AG08395 (cell line): ENCODE measurements at regions not wholly inside any gene's neighbourhood (a gene's known extent, or its start where the extent isn't known, plus 50 kb on each side); places are given as distances from the start of the nearest gene placed in this dataset.
"Not testable (repeated sequence)": the region's sequence is repeated elsewhere in the genome, so short reads cannot be mapped to it uniquely, and the experiment has no call there.

Experiments
- DNase-seq: peaks from one replicate; pipeline ENCODE4 v3.0.0; 2012; ENCODE audit warnings: mixed read lengths, low spot score

DNA sequence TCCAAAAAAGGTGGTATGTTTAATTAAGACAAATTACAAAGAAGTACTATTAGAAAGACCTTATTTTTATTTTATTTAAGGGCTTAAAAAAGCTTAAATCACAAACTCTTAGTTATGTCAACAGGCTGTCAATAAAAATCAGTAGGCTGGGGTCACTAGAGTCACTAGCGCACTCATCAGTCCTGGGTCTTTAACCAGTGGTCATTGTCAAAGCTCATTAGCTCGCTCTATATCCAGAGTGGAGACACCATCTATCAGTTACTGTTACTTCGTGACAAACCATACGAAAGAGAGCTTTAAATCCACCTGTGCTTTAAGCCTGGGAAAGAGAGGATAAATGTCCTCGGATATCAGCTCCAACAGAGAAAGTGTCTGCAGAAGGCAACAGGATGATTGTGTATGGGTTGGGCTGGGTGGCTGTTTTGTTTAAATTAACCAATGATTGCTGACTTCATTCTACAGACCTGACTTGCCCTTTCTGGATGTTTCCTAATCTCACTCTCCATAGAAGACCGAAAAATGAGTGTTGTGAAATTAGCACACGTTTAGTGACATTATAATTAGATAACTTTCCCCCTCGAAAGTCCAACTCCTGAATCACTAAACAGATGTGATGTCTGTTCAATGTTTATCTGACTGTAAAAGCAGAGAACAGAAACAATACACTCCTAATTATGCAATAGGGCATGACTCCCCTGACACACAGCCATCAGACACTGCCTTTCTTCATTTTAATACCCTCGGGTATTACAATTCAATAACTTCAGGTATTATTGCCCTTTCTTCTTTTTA lies 123.6 kb upstream of the TNPO1 start:
- DNase-seq, result peak; percentile 35

DNA sequence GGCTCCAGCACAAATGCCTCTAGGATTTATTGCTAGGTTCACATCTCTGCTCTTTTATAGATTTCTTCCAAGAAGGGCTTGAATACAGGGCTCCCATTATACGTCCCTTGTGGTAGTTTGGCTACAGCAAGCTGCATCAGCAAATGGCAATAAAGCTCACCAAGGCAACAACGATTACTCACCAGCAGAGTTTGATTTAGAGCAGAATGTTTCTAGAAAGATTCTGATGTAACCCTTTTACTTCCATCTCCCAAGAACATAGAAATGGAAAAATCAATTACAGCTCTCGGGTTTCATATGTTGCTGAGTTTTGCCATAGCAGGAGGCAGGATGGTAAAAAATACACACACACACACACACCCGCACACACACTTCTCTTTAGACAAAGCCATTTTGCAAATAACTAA lies 124.2 kb upstream of the TNPO1 start:
- peak; percentile 11 for DNase-seq

DNA sequence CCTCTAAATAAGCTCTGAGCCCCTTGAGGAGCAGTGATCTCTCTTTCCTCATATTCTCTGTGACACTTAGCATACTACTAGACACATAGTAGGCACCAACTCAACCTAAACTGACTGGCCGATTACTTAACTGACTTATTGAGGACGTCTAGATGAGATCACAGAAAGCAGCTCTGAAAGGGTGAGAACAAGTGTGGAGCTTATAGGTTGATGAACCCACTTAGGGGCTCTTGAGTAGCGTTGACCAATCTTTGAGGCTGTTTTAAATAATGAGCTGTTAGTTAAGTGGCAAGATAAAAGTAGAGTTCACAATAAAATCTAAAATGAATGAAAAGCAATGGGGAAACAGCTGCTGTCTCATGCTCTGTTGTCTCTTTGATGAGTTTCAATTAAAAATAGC lies 124.7 kb upstream of the TNPO1 start:
- DNase-seq, result no peak

DNA sequence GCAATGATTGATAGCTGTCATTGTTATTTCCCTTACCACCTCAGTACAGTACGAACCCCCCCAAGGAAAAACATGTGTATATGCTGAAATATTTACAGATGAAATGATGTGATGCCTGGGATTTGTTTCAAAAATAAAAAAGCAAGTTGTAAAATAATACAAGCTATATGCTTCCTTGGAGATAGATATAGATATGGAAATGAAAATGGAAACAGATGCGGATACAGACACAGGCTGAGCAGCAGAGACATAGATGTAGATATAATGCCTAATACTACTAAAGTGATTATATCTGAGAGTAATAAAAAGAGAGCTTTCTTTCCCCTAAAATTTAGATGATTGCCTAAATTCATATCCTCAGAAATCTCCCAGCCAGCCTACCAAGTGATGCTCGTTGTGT lies 127.5 kb upstream of the TNPO1 start:
- DNase-seq, result no peak

DNA sequence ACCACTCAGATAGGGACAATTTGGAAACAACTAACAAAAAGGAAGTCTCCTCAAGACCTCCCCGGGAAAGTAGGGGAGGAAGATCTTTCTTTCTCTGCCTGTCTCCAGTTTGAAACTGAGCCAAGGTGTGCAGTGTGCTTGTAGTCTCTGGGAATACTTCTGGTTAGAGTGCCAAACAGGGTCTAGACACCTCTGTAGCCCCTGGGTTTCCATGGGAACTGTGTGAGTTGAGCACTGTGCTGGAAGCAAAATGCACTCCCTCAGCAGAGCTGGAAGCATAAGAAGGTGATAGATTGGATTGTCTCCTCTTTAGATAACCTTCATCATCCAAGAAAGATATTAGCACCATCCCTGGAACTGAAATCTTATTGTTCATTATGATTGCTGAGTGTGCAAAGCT lies 129.2 kb upstream of the TNPO1 start:
- DNase-seq, result no peak

DNA sequence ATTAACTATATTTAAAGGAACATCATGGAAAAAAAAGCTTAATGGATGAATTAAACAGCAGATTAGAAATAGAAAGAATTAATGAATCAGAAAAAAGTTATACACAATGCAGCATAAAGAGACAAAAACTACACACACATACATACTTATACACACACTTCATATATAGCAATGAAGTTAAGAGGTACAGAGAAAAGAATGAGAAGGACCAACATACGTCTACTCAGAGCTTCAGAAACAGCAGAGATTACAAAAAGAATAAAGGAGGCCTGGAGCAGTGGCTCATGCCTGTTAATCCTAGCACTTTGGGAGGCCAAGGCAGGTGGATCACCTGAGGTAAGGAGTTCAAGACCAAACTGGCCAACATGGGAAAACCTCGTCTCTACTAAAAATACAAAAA lies 133.9 kb upstream of the TNPO1 start:
- no peak for DNase-seq

DNA sequence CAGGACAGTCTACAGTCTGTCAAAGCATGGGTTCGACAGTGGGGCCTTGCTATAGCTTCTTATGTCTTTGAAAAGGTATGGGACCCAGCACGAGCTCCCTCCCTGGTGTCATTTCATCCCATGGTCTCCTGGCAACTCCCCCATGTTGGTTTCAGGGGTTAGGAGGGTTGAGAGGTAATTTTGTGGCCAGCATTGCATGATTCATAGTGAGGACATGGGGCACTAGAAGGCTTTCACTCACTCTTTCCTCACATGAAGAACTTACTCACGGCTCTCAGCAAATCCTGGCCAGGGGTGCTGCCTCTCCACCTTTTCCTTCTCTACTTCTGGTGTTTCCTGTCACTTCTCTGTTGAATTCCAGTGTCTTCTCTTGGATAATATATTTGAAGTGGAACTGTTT lies 134.7 kb upstream of the TNPO1 start:
- DNase-seq, result no peak

DNA sequence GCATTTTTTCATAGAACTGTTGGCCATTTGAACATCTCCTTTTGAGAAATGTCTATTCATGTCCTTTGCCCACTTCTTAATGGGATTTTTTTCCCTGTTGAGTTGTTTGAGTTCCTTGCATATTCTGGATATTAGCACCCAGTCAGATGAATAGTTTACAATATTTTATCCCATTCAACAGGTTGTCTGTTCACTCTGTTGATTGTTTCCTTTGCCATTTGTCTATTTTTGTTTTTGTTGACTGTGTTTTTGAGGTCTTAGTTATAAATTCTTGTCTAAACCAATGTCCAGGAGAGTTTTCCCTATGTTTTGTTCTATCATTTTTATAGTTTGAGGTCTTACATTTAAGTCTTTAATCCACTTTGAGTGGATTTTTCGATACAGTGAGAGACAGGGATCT lies 139.0 kb upstream of the TNPO1 start:
- no peak for DNase-seq

DNA sequence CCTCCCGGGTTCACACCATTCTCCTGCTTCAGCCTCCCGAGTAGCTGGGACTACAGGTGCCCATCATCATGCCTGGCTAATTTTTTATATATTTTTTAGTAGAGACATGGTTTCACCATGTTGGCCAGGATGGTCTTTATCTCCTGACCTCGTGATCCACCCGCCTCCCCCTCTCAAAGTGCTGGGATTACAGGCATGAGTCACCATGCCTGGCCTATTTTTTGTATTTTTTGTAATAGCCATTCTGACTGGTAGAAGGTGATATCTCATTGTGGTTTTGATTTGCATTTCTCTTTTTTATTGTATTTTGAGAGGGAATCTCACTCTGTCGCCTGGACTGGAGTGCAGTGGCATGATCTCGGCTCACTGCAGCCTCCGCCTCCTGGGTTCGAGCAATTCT lies 139.6 kb upstream of the TNPO1 start:
- not testable (repeated sequence) for DNase-seq

DNA sequence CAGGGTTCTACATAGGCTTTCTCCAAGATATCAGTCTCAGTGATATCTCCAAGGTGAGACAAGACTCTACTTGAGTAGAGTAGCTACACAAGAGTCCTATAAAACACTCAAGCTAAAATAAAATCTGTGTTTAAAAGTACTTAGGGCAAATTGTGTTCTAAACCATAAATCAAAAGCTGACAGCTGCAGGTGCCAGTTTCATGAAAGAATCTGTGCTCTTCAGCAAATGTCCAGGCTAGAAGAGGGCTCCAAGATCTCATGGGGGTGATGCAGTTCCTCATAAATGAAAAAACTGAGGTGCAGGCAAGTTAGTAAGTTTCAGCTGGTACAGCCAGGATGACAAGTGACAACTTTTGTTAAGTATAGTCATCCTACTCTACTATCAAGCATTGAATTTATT lies 142.8 kb upstream of the TNPO1 start:
- DNase-seq, result no peak

DNA sequence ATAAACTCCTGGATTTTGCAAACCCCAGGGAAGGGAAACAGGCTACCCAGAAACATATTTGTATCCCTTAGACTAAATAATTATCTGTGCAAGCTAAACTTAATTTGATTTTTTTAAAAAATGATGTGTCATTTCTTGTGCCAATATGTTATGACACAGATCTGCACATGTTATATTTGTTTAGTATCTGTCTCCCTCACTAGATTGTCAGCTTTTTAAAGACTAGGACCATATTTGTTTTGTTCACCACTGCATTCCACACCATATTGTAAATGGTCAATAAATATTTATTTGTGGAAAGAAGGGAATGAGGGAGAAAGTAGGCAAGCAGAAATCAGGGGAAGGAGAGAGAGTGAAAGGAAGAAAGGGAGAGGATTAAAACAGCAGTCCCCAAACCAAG lies 143.3 kb upstream of the TNPO1 start:
- no peak for DNase-seq

DNA sequence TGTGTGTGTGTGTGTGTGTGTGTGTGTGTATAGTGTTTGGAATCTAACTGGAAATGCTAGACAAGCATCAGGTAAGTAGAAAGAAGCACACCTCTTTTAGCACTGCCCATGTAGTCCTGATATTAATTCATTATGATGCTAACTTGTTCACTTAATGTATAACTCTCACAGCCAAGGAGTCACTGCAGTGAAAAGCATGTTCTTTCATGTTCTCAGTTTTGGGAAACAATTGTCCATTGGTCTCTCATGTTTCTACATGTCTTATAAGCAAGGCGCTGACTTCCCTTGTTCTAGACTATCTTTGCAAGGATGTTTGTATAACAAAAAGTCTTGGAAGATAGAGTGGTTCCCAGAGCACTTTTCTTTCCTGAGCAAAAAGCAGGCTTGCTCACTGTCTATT lies 148.8 kb upstream of the TNPO1 start:
- no peak for DNase-seq

DNA sequence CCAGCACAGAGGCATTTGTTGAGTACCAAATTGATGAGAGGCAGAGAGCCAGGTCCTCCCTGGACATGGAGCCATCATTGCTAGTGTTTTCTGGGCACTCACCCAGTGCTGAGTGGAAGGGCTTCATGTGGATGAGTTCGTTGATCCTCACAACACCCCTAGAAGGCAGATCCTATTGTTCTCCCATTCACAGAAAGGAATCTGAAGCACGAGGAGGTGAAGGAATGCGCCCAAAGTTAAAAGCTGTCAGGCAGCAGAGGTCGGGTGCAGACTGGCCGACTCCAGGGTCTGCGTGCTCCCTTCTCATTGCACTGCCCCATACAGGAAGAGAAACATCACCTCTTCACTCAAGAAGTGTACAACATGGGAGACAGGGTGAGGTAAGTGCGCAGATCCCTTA lies 153.5 kb upstream of the TNPO1 start:
- no peak for DNase-seq

DNA sequence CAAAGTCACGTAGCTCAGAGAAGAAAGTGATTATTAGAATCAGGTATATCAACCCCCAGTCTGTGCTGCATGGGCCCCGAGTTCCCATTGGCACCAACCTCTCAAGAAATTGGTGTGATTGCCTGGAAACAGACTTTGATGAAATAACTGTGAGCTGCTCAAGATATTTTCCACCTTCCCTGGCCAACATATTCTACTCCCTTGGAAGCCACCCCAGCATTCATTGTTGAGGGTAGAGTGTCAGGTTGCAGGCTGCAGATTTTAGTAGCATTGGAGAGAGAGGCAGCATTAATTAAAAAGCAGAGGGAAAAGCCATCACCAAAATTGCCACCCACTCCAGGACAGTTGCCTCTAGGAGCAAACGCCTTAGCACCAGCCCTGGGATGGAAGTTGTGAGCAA lies 154.2 kb upstream of the TNPO1 start:
- no peak for DNase-seq

DNA sequence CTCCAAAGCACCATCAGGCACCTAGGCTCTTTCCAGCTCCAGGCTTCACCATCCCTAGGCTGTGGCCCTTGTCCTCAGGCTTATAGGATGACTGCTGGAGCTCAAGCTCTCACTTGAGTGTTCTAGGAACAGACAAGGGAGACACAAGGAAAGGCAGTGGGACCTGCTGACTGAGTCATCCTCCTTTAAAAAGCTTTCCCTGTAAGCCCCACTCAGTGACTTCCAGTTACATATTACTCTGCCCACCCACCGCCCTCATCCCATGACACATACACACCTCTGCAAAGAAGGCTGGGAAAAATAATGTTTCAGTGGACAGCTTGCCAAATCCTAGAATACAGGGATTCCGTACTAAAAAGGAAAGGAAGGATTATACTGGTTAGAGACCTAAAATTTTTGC lies 154.2 kb upstream of the ZNF366 start:
- DNase-seq, result no peak

DNA sequence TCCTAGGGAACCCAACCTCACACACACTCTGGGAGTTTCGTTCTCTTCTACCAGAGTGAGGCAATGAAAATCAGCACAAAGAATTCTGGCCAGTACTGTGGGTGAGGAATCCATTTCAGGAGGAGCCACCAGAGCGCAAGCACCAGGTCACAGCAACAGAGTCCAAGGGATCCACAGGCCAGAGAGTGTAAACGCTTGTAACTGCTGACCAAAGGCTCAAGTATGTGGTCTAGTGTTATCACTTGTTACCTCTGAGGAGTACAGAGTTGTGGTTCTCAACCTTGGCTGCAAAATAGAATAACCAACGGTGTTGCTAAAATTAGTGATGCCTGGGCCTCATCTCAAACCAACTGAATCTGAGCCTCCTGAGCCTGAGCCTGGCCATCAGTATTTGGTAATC lies 152.5 kb upstream of the ZNF366 start:
- DNase-seq, result no peak

DNA sequence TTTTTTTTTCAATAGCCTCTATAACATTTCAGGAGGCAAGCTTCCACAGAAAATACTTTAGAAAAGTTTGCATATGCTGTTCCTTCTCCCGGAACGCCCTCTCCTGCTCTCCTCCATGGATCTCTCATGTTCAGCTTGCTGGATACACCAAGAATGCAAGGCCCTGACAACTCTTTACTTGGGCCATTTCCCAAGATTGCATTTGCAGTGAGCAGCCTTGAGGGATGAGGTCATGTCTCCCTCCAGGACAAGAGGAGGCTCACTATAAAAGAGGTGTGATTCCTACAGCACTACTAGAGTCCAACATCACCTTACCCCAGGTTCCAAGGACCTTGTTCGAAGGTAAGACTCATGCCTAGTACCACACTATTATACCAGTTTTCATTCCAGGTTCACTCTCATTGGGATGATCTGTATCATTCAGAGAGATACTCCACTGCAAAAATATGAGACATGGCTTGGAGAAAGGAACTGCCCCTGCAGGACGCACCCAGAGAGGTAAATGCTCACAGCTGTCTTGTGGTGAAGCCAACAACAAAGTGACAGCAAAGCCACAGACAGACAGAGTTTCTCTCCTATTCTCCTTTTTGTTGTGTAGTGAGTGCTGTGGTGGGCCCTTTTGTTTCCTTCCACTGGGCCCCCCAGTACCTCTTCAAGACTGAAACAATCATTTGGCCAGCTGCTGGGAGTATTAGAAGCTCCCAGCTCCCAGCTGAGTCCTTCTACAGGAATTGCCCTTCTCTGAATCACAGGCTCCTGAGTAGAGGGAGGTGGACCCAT lies 151.7 kb upstream of the ZNF366 start:
- DNase-seq, result peak; percentile 37

DNA sequence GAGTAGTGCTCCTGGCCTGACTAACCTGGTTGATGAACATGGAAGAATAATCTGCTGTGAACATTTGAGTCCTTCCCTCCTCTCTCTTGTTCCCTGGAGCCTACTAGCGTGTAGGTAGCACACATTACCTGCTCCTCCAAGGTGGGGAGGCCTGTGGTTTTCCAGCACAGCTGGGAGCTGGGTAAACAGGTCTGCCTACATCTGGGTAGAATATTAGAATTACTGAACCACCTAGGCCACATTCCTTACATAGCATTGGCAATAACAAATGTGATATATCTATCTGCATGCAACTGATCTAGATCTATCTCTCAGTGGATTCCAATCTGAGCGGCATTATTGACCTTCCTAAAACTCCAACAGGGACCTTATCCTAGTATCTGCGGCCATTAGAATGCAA lies 151.0 kb upstream of the ZNF366 start:
- DNase-seq, result no peak

DNA sequence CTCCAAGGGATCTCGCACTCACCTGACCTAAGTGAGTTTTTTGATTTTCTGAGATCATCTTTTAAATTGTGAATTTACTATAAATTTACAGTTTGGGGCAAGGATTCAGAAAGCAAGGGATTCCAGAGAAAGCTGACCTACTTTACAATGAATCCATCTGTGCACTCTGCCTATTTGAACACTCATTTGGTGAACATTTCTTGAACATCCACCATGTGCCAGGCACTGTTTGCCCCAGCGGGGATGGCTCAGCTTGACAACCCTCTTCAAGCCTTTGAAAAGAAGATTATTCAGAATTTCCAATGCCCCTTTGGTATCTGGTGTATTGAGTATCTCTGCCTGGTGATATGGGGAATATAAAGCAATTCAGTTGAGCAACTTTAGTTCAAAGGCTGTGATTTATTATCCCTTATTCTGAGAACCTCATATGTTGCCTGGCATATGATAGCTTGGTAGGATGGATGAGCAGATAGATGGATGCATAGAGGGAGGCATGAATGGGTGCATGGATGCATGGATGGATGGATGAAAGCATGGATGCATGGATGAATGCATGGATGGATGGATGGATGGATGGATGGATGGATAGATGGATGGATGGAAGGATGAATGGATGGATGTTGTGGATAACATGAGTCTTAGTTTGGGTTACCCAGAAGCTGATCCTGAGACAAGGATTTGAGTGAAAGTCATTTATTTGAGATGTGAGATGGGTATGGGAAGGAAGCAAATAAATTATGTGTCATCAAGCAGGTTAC lies 149.7 kb upstream of the ZNF366 start:
- no peak for DNase-seq

DNA sequence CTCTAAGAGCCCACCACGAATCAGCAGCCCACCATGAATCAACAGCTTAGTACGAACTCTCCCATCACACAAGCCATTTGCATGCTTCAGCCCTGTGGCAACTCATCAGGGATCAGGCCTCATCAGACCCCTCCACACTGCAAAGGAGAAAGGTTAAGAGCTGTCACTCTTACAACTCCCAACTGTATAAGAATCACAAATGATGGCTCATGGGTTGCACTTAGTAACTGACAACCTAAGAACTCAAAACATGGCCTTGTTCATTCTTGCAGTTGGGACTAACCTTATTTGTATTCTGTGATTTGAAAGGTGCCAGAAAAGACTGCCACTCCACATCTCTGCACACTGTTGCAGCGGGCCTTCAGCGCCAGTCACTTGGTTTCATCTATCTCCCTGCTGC lies 149.1 kb upstream of the ZNF366 start:
- no peak for DNase-seq

DNA sequence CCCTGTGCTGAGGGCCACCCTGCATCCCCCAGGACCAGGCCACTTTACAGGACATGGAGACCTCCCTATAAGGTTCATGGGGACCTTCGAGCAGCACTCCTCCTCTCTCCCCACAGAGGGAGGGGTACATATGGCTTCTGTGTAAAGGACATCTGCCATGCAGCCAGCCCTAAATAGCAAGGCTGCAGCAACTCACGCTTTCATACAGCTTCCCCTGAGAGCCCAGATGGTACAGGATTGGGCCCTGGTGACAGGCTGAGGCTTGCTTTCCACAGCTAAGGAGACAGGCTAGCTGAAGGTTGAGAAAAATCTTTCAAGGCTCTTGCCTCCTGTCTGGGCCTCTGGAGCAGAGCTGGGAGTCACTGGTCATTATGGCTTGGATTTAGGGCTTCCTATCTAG lies 147.0 kb upstream of the ZNF366 start:
- no peak for DNase-seq

DNA sequence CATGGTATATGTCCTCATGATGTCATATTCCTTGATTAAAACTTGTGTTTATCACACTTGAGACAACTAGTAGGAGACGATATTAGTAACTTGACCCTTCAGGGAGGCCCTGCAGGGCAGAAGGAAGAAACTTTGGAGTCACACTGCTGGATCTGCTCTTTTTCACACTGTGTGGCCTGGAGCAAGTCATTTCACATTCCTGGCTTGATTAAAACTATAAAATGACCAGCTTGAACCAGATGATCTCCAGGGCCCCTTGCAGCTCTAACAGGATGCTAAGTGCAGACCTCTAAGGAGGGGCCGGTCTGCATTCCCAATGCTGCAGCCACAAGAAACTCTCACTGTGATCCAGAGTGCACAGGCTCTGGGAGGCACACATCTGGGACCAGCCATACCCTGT lies 146.4 kb upstream of the ZNF366 start:
- peak; percentile 6 for DNase-seq

DNA sequence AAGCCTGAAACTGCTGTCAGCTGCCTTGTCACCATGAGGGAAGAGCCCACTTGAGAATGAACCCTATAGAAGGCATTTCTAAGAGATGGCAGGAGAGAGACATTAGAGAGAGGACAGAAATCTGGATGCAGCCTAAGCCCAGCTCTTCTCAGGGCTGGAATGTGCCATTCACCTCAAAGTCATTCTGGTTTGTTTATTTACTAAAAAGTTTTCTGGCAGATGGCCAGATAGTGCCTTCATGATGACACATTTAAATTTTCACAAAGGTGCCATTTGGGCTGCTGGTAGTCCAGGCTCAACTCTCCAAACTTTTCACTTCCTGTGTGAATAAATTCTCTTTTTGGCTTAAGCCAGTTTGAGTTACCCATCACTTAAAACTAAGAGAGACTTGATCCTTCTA lies 144.6 kb upstream of the ZNF366 start:
- DNase-seq, result no peak
